IMR-90 (cell line): ENCODE measurements at regions not wholly inside any gene's neighbourhood (a gene's known extent, or its start where the extent isn't known, plus 50 kb on each side); places are given as distances from the start of the nearest gene placed in this dataset.

Experiments used
- BHLHE40 ChIP-seq: fragments of 150-350 bp; IDR thresholded peaks from 2 replicates; pipeline ENCODE4 v1.6.1; 2016; ENCODE audit warnings: mild to moderate bottlenecking, low read depth, low read length
- CEBPB ChIP-seq: IDR thresholded peaks from 2 replicates; pipeline ENCODE4 v1.6.1; 2012; ENCODE audit warnings: low read depth, low read length, improper control_type of control experiment
- CTCF ChIP-seq: conservative IDR thresholded peaks from 2 replicates; pipeline ENCODE4 v1.5.1; 2012; ENCODE audit warnings: mild to moderate bottlenecking, low read depth, low read length, improper control_type of control experiment
- ELK1 ChIP-seq: fragments of 150-350 bp; IDR thresholded peaks from 2 replicates; pipeline ENCODE4 v1.6.1; 2016; ENCODE audit warnings: low read depth, mild to moderate bottlenecking, low read length, moderate library complexity, borderline replicate concordance
- MAFK ChIP-seq: IDR thresholded peaks from 2 replicates; pipeline ENCODE4 v1.6.1; 2012; ENCODE audit warnings: low read depth, low read length, improper control_type of control experiment
- MAZ ChIP-seq: IDR thresholded peaks from 2 replicates; pipeline ENCODE4 v1.6.1; 2012; ENCODE audit warnings: low read depth, mild to moderate bottlenecking, low read length, improper control_type of control experiment, moderate library complexity, borderline replicate concordance
- MXI1 ChIP-seq: IDR thresholded peaks from 2 replicates; pipeline ENCODE4 v1.6.1; 2012; ENCODE audit warnings: low read depth, mild to moderate bottlenecking, low read length, moderate library complexity, borderline replicate concordance
- NFE2L2 ChIP-seq: fragments of 150-350 bp; IDR thresholded peaks from 2 replicates; pipeline ENCODE4 v1.6.1; 2016; ENCODE audit warnings: low read depth, mild to moderate bottlenecking, low read length
- POLR2A ChIP-seq: IDR thresholded peaks from 2 replicates; pipeline ENCODE4 v1.6.1; 2012; ENCODE audit warnings: mild to moderate bottlenecking, low read depth, low read length
- RAD21 ChIP-seq: IDR thresholded peaks from 2 replicates; pipeline ENCODE4 v1.6.1; 2012; ENCODE audit warnings: low read length, improper control_type of control experiment
- RCOR1 ChIP-seq: IDR thresholded peaks from 2 replicates; pipeline ENCODE4 v1.6.1; 2012; ENCODE audit warnings: mild to moderate bottlenecking, low read length, improper control_type of control experiment; ENCODE audit not compliant: insufficient replicate concordance
- RFX5 ChIP-seq: IDR thresholded peaks from 2 replicates; pipeline ENCODE4 v1.8.0; 2012; ENCODE audit warnings: low read depth, mild to moderate bottlenecking, low read length, moderate library complexity
- SMC3 ChIP-seq: fragments of 150-350 bp; IDR thresholded peaks from 2 replicates; pipeline ENCODE4 v1.6.1; 2016; ENCODE audit warnings: low read depth, mild to moderate bottlenecking, antibody characterized with exemption, low read length, moderate library complexity
- USF2 ChIP-seq: fragments of 150-350 bp; IDR thresholded peaks from 2 replicates; pipeline ENCODE4 v1.6.1; 2017; ENCODE audit warnings: mild to moderate bottlenecking, antibody characterized with exemption, low read length, low read depth

- TF ChIP-seq CTCF: no peak
- no peak for TF ChIP-seq POLR2A
- TF ChIP-seq SMC3: no peak
- no peak for TF ChIP-seq CEBPB
- TF ChIP-seq MXI1: no peak
- no peak for TF ChIP-seq RCOR1
- TF ChIP-seq MAFK: no peak
- no peak for TF ChIP-seq ELK1
- no peak for TF ChIP-seq NFE2L2
- TF ChIP-seq MAZ: no peak
- TF ChIP-seq USF2: no peak
- no peak for TF ChIP-seq RFX5
- no peak for TF ChIP-seq RAD21
- TF ChIP-seq BHLHE40: no peak
These were observed 146.4 kb downstream of the PTH2R start for GRCh38 chr2:208552943-208553342.
